ENCODE measurements at regions not wholly inside any gene's neighbourhood (a gene's known extent, or its start where the extent isn't known, plus 50 kb on each side); places are given as distances from the start of the nearest gene placed in this dataset.
"Not testable (repeated sequence)": the region's sequence is repeated elsewhere in the genome, so short reads cannot be mapped to it uniquely, and the experiment has no call there.

- no peaks in the 10 kb centered on the region for H3K9me3 ChIP-seq (ENCODE audit: low read length)
- no peaks in the 10 kb centered on the region for H3K36me3 ChIP-seq (ENCODE audit: insufficient read depth, low read length)
- no peaks in the 10 kb centered on the region for H3K27me3 ChIP-seq (ENCODE audit: insufficient read depth, low read length)
- H2AFZ ChIP-seq (ENCODE audit: low read depth, low read length) = no peak overlapping the region
- no peak overlapping the region for H3K4me3 ChIP-seq (ENCODE audit: low read length)
- H3K4me1 ChIP-seq (ENCODE audit: insufficient read depth, low read length) = no peaks in the 10 kb centered on the region
Observed at GRCh38 chr2:125172181-125172580, 1147.1 kb downstream of the CNTNAP5 start.

GRCh38 chr2:125175415-125175814 lies 1150.3 kb downstream of the CNTNAP5 start:
- Histone ChIP-seq H2AFZ (ENCODE audit: low read depth, low read length) (no peak overlapping the region), H3K36me3 (ENCODE audit: insufficient read depth, low read length) (no peaks in the 10 kb centered on the region), H3K27me3 (ENCODE audit: insufficient read depth, low read length) (no peaks in the 10 kb centered on the region), H3K4me3 (ENCODE audit: low read length) (no peak overlapping the region), H3K4me1 (ENCODE audit: insufficient read depth, low read length) (no peaks in the 10 kb centered on the region), H3K9me3 (ENCODE audit: low read length) (no peaks in the 10 kb centered on the region)

- Histone ChIP-seq H2AFZ (ENCODE audit: low read depth, low read length) (no peak overlapping the region), H3K4me3 (ENCODE audit: low read length) (no peak overlapping the region), H3K27me3 (ENCODE audit: insufficient read depth, low read length) (no peaks in the 10 kb centered on the region), H3K36me3 (ENCODE audit: insufficient read depth, low read length) (no peaks in the 10 kb centered on the region), H3K4me1 (ENCODE audit: insufficient read depth, low read length) (no peaks in the 10 kb centered on the region), H3K9me3 (ENCODE audit: low read length) (no peaks in the 10 kb centered on the region)
Observed at GRCh38 chr2:125185691-125186270, 1160.7 kb downstream of the CNTNAP5 start.

GRCh38 chr2:125207431-125207830 lies 1182.3 kb downstream of the CNTNAP5 start:
- H3K36me3 ChIP-seq (ENCODE audit: insufficient read depth, low read length) = no peaks in the 10 kb centered on the region

GRCh38 chr2:125216321-125216720 lies 1191.2 kb downstream of the CNTNAP5 start:
- no peak overlapping the region for H3K4me3 ChIP-seq (ENCODE audit: low read length)
- no peaks in the 10 kb centered on the region for H3K36me3 ChIP-seq (ENCODE audit: insufficient read depth, low read length)
- H3K27me3 ChIP-seq (ENCODE audit: insufficient read depth, low read length) = no peaks in the 10 kb centered on the region
- no peaks in the 10 kb centered on the region for H3K9me3 ChIP-seq (ENCODE audit: low read length)
- H2AFZ ChIP-seq (ENCODE audit: low read depth, low read length) = no peak overlapping the region
- no peaks in the 10 kb centered on the region for H3K4me1 ChIP-seq (ENCODE audit: insufficient read depth, low read length)

More at GRCh38 chr2:125207431-125207830, 1182.3 kb downstream of the CNTNAP5 start:
- Histone ChIP-seq H3K4me3 (ENCODE audit: low read length) (no peak overlapping the region), H2AFZ (ENCODE audit: low read depth, low read length) (no peak overlapping the region), H3K4me1 (ENCODE audit: insufficient read depth, low read length) (no peaks in the 10 kb centered on the region), H3K27me3 (ENCODE audit: insufficient read depth, low read length) (no peaks in the 10 kb centered on the region), H3K9me3 (ENCODE audit: low read length) (no peaks in the 10 kb centered on the region)

- H3K36me3 ChIP-seq (ENCODE audit: insufficient read depth, low read length) = no peaks in the 10 kb centered on the region
- no peak overlapping the region for H3K4me3 ChIP-seq (ENCODE audit: low read length)
- H2AFZ ChIP-seq (ENCODE audit: low read depth, low read length) = no peak overlapping the region
- H3K27me3 ChIP-seq (ENCODE audit: insufficient read depth, low read length) = no peaks in the 10 kb centered on the region
- no peaks in the 10 kb centered on the region for H3K9me3 ChIP-seq (ENCODE audit: low read length)
- H3K4me1 ChIP-seq (ENCODE audit: insufficient read depth, low read length) = no peaks in the 10 kb centered on the region
Observed at GRCh38 chr2:125224188-125224587, 1199.1 kb downstream of the CNTNAP5 start.

- Histone ChIP-seq H3K9me3 (ENCODE audit: low read length) (no peaks in the 10 kb centered on the region), H3K36me3 (ENCODE audit: insufficient read depth, low read length) (no peaks in the 10 kb centered on the region), H3K4me1 (ENCODE audit: insufficient read depth, low read length) (no peaks in the 10 kb centered on the region), H3K27me3 (ENCODE audit: insufficient read depth, low read length) (no peaks in the 10 kb centered on the region), H3K4me3 (ENCODE audit: low read length) (no peak overlapping the region), H2AFZ (ENCODE audit: low read depth, low read length) (peak overlapping the region; percentile 23)
Observed at GRCh38 chr2:125224830-125225229, 1199.7 kb downstream of the CNTNAP5 start.

- H3K4me1 ChIP-seq (ENCODE audit: insufficient read depth, low read length) = no peaks in the 10 kb centered on the region
- H3K27me3 ChIP-seq (ENCODE audit: insufficient read depth, low read length) = no peaks in the 10 kb centered on the region
- no peaks in the 10 kb centered on the region for H3K36me3 ChIP-seq (ENCODE audit: insufficient read depth, low read length)
- H3K4me3 ChIP-seq (ENCODE audit: low read length) = no peak overlapping the region
- H2AFZ ChIP-seq (ENCODE audit: low read depth, low read length) = no peak overlapping the region
- H3K9me3 ChIP-seq (ENCODE audit: low read length) = no peaks in the 10 kb centered on the region
Observed at GRCh38 chr2:125227843-125228392, 1202.8 kb downstream of the CNTNAP5 start.

GRCh38 chr2:125240870-125241269 lies 1215.8 kb downstream of the CNTNAP5 start:
- H3K4me1 ChIP-seq (ENCODE audit: insufficient read depth, low read length) = no peaks in the 10 kb centered on the region
- H3K4me3 ChIP-seq (ENCODE audit: low read length) = no peak overlapping the region
- no peaks in the 10 kb centered on the region for H3K27me3 ChIP-seq (ENCODE audit: insufficient read depth, low read length)
- H2AFZ ChIP-seq (ENCODE audit: low read depth, low read length) = no peak overlapping the region
- no peaks in the 10 kb centered on the region for H3K36me3 ChIP-seq (ENCODE audit: insufficient read depth, low read length)
- no peaks in the 10 kb centered on the region for H3K9me3 ChIP-seq (ENCODE audit: low read length)

GRCh38 chr2:125243074-125243473 lies 1218.0 kb downstream of the CNTNAP5 start:
- no peak overlapping the region for H2AFZ ChIP-seq (ENCODE audit: low read depth, low read length)
- H3K4me1 ChIP-seq (ENCODE audit: insufficient read depth, low read length) = no peaks in the 10 kb centered on the region
- H3K9me3 ChIP-seq (ENCODE audit: low read length) = no peaks in the 10 kb centered on the region
- no peaks in the 10 kb centered on the region for H3K27me3 ChIP-seq (ENCODE audit: insufficient read depth, low read length)
- no peaks in the 10 kb centered on the region for H3K36me3 ChIP-seq (ENCODE audit: insufficient read depth, low read length)
- no peak overlapping the region for H3K4me3 ChIP-seq (ENCODE audit: low read length)

- Histone ChIP-seq H3K9me3 (ENCODE audit: low read length) (no peaks in the 10 kb centered on the region), H3K4me3 (ENCODE audit: low read length) (no peak overlapping the region), H2AFZ (ENCODE audit: low read depth, low read length) (no peak overlapping the region), H3K27me3 (ENCODE audit: insufficient read depth, low read length) (no peaks in the 10 kb centered on the region), H3K4me1 (ENCODE audit: insufficient read depth, low read length) (no peaks in the 10 kb centered on the region), H3K36me3 (ENCODE audit: insufficient read depth, low read length) (no peaks in the 10 kb centered on the region)
Observed at GRCh38 chr2:125254010-125254409, 1228.9 kb downstream of the CNTNAP5 start.

- Histone ChIP-seq H2AFZ (ENCODE audit: low read depth, low read length) (no peak overlapping the region), H3K4me3 (ENCODE audit: low read length) (no peak overlapping the region), H3K9me3 (ENCODE audit: low read length) (no peaks in the 10 kb centered on the region), H3K27me3 (ENCODE audit: insufficient read depth, low read length) (no peaks in the 10 kb centered on the region), H3K4me1 (ENCODE audit: insufficient read depth, low read length) (no peaks in the 10 kb centered on the region), H3K36me3 (ENCODE audit: insufficient read depth, low read length) (no peaks in the 10 kb centered on the region)
Observed at GRCh38 chr2:125259451-125259850, 1234.4 kb downstream of the CNTNAP5 start.

- not testable (repeated sequence) for H3K36me3 ChIP-seq (ENCODE audit: insufficient read depth, low read length); H2AFZ ChIP-seq (ENCODE audit: low read depth, low read length); H3K27me3 ChIP-seq (ENCODE audit: insufficient read depth, low read length); H3K4me3 ChIP-seq (ENCODE audit: low read length); H3K9me3 ChIP-seq (ENCODE audit: low read length); H3K4me1 ChIP-seq (ENCODE audit: insufficient read depth, low read length)
Observed at GRCh38 chr2:125260366-125260930, 1235.4 kb downstream of the CNTNAP5 start.

- H2AFZ ChIP-seq (ENCODE audit: low read depth, low read length) = no peak overlapping the region
- no peaks in the 10 kb centered on the region for H3K9me3 ChIP-seq (ENCODE audit: low read length)
- no peak overlapping the region for H3K4me3 ChIP-seq (ENCODE audit: low read length)
- H3K27me3 ChIP-seq (ENCODE audit: insufficient read depth, low read length) = no peaks in the 10 kb centered on the region
- no peaks in the 10 kb centered on the region for H3K4me1 ChIP-seq (ENCODE audit: insufficient read depth, low read length)
- H3K36me3 ChIP-seq (ENCODE audit: insufficient read depth, low read length) = no peaks in the 10 kb centered on the region
Observed at GRCh38 chr2:125264453-125264852, 1239.4 kb downstream of the CNTNAP5 start.

Measured in neuron (in vitro differentiated cells).